ENCODE measurements at regions not wholly inside any gene's neighbourhood (a gene's known extent, or its start where the extent isn't known, plus 50 kb on each side); places are given as distances from the start of the nearest gene placed in this dataset.
"Not testable (repeated sequence)": the region's sequence is repeated elsewhere in the genome, so short reads cannot be mapped to it uniquely, and the experiment has no call there.

DNA sequence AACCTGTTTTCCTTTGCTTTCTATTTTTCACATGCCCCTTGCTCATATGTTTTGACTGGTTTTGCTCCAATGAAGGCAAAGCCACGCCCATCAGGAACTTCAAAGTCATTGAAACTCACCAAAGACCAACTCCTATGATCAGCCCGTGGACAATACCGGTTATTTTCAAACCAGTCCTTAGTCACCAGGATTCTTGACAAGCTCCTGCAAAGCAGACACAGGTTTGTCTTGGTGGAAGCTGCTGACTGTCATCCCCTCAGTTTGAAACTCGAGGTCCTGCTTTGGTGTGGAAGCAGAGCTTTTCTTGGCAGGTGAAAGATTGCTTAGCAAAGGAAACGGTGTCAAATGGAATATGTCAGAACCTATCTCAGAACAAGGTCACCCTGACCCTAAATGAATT is 384.7 kb upstream of the CXADR start:
- TF ChIP-seq, protein P1, sequence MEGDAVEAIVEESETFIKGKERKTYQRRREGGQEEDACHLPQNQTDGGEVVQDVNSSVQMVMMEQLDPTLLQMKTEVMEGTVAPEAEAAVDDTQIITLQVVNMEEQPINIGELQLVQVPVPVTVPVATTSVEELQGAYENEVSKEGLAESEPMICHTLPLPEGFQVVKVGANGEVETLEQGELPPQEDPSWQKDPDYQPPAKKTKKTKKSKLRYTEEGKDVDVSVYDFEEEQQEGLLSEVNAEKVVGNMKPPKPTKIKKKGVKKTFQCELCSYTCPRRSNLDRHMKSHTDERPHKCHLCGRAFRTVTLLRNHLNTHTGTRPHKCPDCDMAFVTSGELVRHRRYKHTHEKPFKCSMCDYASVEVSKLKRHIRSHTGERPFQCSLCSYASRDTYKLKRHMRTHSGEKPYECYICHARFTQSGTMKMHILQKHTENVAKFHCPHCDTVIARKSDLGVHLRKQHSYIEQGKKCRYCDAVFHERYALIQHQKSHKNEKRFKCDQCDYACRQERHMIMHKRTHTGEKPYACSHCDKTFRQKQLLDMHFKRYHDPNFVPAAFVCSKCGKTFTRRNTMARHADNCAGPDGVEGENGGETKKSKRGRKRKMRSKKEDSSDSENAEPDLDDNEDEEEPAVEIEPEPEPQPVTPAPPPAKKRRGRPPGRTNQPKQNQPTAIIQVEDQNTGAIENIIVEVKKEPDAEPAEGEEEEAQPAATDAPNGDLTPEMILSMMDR (IDR thresholded peaks at IDR 0.05), result no peak
- TF ChIP-seq EP300 (IDR thresholded peaks at IDR 0.05) (no peak), POLR2A (IDR thresholded peaks at IDR 0.05) (no peak)
- DNase-seq (ENCODE audit: low spot score in 2 of 2), result no peak
- Histone ChIP-seq H3K36me3 (no peaks in the 10 kb centered on the region), H3K4me1 (peaks cover 0 to 8% (median 0%) of the 10 kb centered on the region in 4 donors), H3K27me3 (no peaks in the 10 kb centered on the region), H3K4me3 (no peak overlapping the region), H3K27ac (no peak overlapping the region), H3K9me3 (peaks cover 0 to 6% (median under 1%) of the 10 kb centered on the region in 4 donors)
- WGBS, 2 donors, result 49 to 61% methylated on average over 5 of the region's 5 CpGs

DNA sequence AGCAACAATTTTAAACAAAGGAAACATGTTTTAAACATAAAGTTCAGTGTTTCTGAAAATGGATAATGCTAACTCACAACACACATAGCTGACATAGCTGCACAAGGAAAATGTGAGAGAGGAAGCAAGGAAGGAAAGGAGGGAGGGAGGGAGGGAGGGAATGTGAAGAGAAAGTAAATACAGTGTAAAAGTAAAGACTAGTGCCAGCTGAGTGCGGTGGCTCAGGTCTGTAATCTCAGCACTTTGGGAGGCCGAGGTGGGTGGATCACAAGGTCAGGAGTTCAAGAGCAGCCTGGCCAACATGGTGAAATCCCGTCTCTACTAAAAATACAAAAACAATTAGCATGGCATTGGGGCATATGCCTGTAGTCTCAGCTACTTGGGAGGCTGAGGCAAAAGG is 373.7 kb upstream of the CXADR start:
- H3K4me1 ChIP-seq; H3K9me3 ChIP-seq; H3K36me3 ChIP-seq; DNase-seq (ENCODE audit: low spot score in 2 of 2); H3K27me3 ChIP-seq: not testable (repeated sequence)
- Histone ChIP-seq H3K4me3 (peak overlapping the region; percentile 11 to 45 (median 27)), H3K27ac (peak overlapping the region in 2 of 4 donors; percentile 32 to 72)
- WGBS, 2 donors, result 11 to 12% methylated on average over 3 of the region's 3 CpGs

DNA sequence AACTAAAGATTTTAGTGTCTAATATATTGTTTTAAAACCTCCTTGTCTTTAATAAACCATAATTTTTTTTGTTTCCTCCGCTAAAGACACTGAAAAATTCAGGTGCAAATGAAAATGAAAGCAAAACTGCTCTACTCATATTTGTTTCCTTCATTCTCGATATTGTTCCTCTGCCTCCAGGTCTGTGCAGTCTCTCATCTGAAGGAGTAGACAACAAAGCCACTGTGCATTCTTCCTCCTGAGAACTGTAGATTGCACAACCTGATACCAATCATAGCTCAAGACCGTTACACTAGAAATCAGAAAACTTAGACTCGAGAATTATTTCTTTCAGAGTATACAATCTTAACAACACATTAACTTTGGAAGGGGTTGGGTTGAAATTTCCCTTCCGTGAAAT is 373.1 kb upstream of the CXADR start:
- Histone ChIP-seq H3K36me3 (no peaks in the 10 kb centered on the region), H3K4me1 (peaks cover 0 to 4% (median 0%) of the 10 kb centered on the region in 4 donors), H3K4me3 (peak overlapping the region; percentile 11 to 45 (median 27)), H3K9me3 (peaks cover 0 to under 1% (median 0%) of the 10 kb centered on the region in 4 donors), H3K27ac (peak overlapping the region in 2 of 4 donors; percentile 32 to 72), H3K27me3 (no peaks in the 10 kb centered on the region)
- WGBS, 2 donors, result 24 to 29% methylated on average over 5 of the region's 5 CpGs
- DNase-seq (ENCODE audit: low spot score in 2 of 2), result no peak
- TF ChIP-seq, protein P1 (IDR thresholded peaks at IDR 0.05), result no peak
- TF ChIP-seq POLR2A (IDR thresholded peaks at IDR 0.05) (no peak), EP300 (IDR thresholded peaks at IDR 0.05) (no peak)

DNA sequence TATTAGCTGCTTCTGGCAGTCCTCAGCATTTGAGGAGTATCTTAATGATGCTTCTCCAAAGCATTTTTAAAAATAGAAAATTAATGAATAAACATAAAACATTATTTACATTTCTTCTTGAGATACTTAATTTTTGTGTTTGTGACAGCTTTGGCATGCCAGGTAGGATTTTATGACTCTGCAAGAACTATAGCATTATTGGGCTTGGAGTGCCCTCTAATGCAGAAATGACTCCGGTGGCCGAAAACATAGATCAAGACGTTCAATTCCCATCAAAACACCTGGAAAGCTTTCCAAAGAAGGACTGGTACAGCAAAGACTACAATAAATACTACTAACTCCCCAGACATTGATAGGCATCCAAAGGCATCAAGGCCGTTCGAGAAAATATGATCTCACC is 366.4 kb upstream of the CXADR start:
- WGBS, 2 donors, result 86 to 89% methylated on average over 5 of the region's 5 CpGs
- peaks cover 0 to 10% (median 4%) of the 10 kb centered on the region in 4 donors for H3K9me3 ChIP-seq
- H3K4me1 ChIP-seq, result no peaks in the 10 kb centered on the region
- DNase-seq (ENCODE audit: low spot score in 2 of 2), result no peak
- H3K36me3 ChIP-seq, result no peaks in the 10 kb centered on the region
- no peak overlapping the region for H3K4me3 ChIP-seq
- no peaks in the 10 kb centered on the region for H3K27me3 ChIP-seq
- no peak overlapping the region for H3K27ac ChIP-seq
- no peak for TF ChIP-seq EP300 (IDR thresholded peaks at IDR 0.05)
- TF ChIP-seq, protein P1 (IDR thresholded peaks at IDR 0.05), result no peak
- no peak for TF ChIP-seq POLR2A (IDR thresholded peaks at IDR 0.05)

DNA sequence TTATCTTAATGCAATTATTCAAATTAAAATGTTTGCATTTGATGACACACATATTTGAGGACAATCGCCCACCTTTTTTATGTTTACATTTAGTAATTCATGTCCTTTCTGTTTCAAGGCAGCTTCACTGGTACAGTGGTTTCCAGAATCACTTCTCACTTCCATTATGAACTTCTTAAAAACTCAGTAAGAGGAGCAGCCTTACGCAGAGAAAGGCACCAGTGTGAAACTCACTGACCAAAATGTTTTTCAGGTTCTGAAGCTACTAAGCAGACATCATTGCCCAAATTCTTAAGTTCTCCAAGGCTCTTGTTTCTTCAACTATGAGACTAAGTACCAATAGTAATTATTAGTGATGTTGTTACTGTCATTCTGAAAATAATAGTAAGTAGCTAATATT is 353.1 kb upstream of the CXADR start:
- H3K4me3 ChIP-seq, result no peak overlapping the region
- 66 to 73% methylated on average over 2 of the region's 2 CpGs for whole genome bisulfite sequencing, 2 donors
- no peak overlapping the region for H3K27ac ChIP-seq
- H3K4me1 ChIP-seq, result peaks cover 0 to 4% (median 0%) of the 10 kb centered on the region in 4 donors
- TF ChIP-seq, protein P1 (IDR thresholded peaks at IDR 0.05), result no peak
- no peak for TF ChIP-seq EP300 (IDR thresholded peaks at IDR 0.05)
- no peak for TF ChIP-seq POLR2A (IDR thresholded peaks at IDR 0.05)
- no peak for DNase-seq (ENCODE audit: low spot score in 2 of 2)
- no peaks in the 10 kb centered on the region for H3K36me3 ChIP-seq
- no peaks in the 10 kb centered on the region for H3K27me3 ChIP-seq
- H3K9me3 ChIP-seq, result no peaks in the 10 kb centered on the region

DNA sequence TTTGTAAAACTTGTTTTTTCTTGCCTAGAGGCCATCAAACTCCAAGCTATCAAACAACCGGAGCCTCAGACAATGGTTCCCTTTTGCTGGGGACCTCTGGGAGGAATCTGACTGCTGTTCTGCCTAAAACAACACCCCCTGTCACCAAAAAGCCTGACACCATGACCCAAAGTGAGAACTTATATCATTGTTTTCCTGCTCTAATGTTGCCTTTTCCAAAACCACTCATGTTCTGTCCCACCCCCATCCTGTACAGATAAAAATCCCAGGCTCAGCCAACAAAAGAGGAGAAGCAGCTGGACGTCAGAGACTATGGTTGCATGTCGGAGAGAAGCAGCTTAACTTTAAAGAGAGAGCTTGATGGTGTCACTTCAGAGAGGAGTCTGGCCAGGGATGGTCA is 327.2 kb upstream of the CXADR start:
- Histone ChIP-seq H3K36me3 (no peaks in the 10 kb centered on the region), H3K4me1 (no peaks in the 10 kb centered on the region), H3K27me3 (no peaks in the 10 kb centered on the region), H3K9me3 (peaks cover 0 to 22% (median 0%) of the 10 kb centered on the region in 4 donors), H3K4me3 (no peak overlapping the region), H3K27ac (no peak overlapping the region)
- TF ChIP-seq EP300 (IDR thresholded peaks at IDR 0.05) (no peak), POLR2A (IDR thresholded peaks at IDR 0.05) (no peak)
- TF ChIP-seq, protein P1 (IDR thresholded peaks at IDR 0.05), result no peak
- WGBS, 2 donors, result 38 to 43% methylated on average over 3 of the region's 3 CpGs
- no peak for DNase-seq (ENCODE audit: low spot score in 2 of 2)
